ENCODE measurements at regions not wholly inside any gene's neighbourhood (a gene's known extent, or its start where the extent isn't known, plus 50 kb on each side); places are given as distances from the start of the nearest gene placed in this dataset.

GRCh38 chr5:57568136-57568535 lies 85.5 kb upstream of the ACTBL2 start:
- H3K4me3 ChIP-seq (replicated peaks; ENCODE audit: low read depth, low read length): no peak overlapping the region
- DNase-seq (ENCODE audit: low read depth): no peak
- no peak for TF ChIP-seq CTCF (IDR thresholded peaks at IDR 0.05; ENCODE audit: low read length, missing control alignments)

GRCh38 chr5:57566914-57567313 lies 84.3 kb upstream of the ACTBL2 start:
- DNase-seq (ENCODE audit: low read depth): peak; percentile 83
- no peak for TF ChIP-seq CTCF (IDR thresholded peaks at IDR 0.05; ENCODE audit: low read length, missing control alignments)
- H3K4me3 ChIP-seq (replicated peaks; ENCODE audit: low read depth, low read length): no peak overlapping the region

GRCh38 chr5:57561231-57561842 lies 78.7 kb upstream of the ACTBL2 start:
- no peak overlapping the region for H3K4me3 ChIP-seq (replicated peaks; ENCODE audit: low read depth, low read length)
- no peak for DNase-seq (ENCODE audit: low read depth)
- no peak for TF ChIP-seq CTCF (IDR thresholded peaks at IDR 0.05; ENCODE audit: low read length, missing control alignments)

GRCh38 chr5:57559110-57559635 lies 76.6 kb upstream of the ACTBL2 start:
- TF ChIP-seq CTCF (IDR thresholded peaks at IDR 0.05; ENCODE audit: low read length, missing control alignments): no peak
- DNase-seq (ENCODE audit: low read depth): no peak
- no peak overlapping the region for H3K4me3 ChIP-seq (replicated peaks; ENCODE audit: low read depth, low read length)

- no peak for DNase-seq (ENCODE audit: low read depth)
- H3K4me3 ChIP-seq (replicated peaks; ENCODE audit: low read depth, low read length): no peak overlapping the region
- TF ChIP-seq CTCF (IDR thresholded peaks at IDR 0.05; ENCODE audit: low read length, missing control alignments): no peak
Observed at GRCh38 chr5:57552033-57552432, 69.4 kb upstream of the ACTBL2 start.

- no peak for DNase-seq (ENCODE audit: low read depth)
- no peak for TF ChIP-seq CTCF (IDR thresholded peaks at IDR 0.05; ENCODE audit: low read length, missing control alignments)
- H3K4me3 ChIP-seq (replicated peaks; ENCODE audit: low read depth, low read length): no peak overlapping the region
Observed at GRCh38 chr5:57551251-57551650, 68.6 kb upstream of the ACTBL2 start.

GRCh38 chr5:57550132-57550531 lies 67.5 kb upstream of the ACTBL2 start:
- no peak for DNase-seq (ENCODE audit: low read depth)
- no peak overlapping the region for H3K4me3 ChIP-seq (replicated peaks; ENCODE audit: low read depth, low read length)
- TF ChIP-seq CTCF (IDR thresholded peaks at IDR 0.05; ENCODE audit: low read length, missing control alignments): no peak
